NCI-H2171 (cell line): ENCODE measurements at regions not wholly inside any gene's neighbourhood (a gene's known extent, or its start where the extent isn't known, plus 50 kb on each side); places are given as distances from the start of the nearest gene placed in this dataset.
"Not testable (repeated sequence)": the region's sequence is repeated elsewhere in the genome, so short reads cannot be mapped to it uniquely, and the experiment has no call there.

ENCODE experiments used
- DNase-seq: peaks from one replicate; lab custom pipeline; 2025; lab: John Stamatoyannopoulos, UW

DNA sequence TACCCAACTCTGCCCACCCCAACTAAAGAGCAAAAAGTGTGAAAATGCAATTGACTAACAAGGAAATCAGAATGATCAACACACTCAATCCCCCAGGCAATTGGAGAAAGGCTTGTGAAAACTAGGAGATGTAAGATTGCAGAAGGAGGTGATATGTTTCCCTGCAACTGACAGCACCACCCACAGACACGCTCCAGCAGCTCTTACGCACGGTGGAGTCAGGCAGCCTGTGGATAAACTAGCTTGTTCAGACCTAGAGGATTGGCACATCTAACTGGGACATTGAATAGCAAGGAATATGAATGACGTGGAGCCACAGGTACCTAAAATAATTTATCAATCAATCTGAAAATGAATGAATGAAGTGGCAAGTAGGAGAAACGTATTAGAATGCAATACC, 125.7 kb upstream of the MYO3A start:
- DNase-seq: no peak

DNA sequence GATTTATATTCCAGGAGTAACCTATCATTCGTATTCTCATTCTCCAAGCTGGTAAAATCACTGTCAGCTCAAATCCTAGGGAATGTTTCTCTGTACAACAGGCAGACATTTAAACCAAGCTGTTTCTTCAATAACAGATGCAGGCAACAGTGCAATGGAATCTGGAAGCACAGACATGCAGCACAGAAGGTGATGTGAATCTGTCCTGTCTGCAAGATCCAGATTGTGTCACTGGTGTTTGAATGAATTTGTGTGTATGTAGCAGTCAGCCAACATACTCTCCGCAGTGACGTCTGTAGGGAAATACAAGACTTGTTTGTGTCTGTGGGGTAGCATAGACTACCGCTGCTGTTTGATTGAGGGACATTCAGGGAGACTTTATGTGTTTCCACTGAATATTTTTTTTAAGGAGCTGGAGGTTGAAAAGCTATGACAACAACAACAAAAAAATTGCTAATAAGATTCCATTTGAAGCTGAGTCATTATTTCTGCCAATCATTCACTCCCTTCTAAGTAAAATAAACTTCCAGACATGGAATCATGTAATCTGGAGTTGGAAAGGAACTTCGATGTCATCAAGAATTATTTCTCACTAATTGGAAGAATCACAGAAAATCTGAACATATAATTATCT, 122.9 kb upstream of the MYO3A start:
- DNase-seq: no peak

DNA sequence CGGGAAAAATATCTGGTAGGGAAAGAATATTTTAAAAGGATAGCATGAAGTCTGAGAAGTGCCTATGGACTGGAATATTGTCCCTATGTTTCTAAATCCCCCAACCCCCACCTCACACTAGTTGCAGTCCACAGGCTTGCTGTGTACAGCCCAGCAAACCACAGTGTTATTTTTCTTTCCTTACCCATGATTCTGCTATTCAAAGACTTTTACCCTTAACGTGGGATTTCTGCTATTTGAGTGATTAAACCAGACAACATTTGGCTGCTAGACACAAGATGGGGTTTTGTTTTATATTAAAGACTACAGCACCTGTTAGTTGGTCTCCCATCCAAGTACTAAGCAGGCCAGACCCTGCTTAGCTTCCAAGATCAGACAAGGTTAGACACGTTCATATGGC, 120.5 kb upstream of the MYO3A start:
- DNase-seq: no peak

DNA sequence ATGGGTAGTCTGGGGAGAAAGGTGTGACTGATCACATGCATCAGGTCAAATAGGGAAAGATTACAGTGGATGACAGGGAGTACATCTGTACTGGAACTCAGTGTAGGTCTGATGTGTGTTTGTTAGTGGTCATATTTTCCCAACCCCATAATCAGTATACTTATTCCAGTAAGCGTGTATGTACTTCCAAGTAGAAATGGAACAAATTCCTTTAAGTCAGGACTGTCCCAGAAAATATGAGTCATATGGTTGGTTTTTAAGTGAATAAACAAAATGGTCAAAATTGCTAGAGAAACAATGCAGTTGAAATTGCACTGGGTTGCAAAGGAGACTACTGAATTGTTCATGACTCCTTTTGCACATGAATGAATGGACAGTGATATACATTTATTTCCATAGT, 118.8 kb upstream of the MYO3A start:
- DNase-seq: no peak

DNA sequence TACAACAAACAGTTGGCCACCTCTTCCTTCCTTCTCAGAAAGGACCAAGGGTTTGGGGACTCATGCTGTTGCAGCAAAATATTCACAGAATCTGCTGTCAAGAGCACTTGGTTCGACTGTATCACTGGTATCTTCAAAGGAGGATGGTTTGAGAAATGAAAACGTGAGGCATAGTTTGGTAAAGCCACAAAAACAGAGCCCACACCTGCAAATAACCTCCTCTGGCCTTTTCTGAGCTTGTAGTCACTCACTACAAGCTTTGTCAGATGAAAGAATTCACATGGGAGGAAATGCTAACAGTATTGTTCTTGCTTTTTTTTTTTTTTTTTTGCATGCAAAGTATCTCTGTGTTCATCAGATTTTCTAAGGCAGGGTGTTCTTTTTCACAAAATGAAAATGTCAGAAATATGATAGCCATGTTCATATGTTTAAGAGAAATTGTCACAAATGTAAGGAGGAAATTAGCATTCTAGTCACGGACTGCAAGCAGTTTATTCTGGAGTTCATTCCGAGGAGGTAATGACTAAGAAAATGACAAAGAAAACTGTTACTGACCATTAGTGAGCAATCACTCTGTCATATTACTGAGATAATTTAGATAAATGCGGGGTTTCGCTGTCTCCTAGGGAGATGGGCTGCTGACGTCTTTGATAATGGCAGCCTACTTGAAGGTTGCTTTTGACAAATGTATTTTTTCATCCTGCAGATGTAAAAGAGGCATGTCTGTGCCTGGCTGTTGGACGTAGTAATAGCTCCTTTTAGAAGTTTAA, 117.8 kb upstream of the MYO3A start:
- no peak for DNase-seq

DNA sequence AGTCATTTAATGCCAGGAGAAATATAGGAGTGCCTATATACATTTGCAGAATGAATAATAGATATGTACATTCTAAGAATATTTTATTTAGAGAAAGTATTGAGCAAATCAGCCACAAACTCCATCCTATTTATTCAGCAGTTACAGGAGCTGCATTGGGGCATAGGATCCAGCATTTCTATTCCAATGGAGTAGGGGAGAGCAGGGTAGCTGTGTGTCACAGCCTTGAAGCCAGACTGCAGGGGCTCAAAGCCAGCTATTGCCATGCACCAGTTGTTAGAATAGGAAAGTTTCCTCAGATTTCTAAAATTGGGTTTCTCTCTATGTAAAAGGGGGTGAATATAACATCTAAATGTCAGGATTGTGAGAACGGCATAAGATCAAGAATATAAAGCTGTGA, 116.8 kb upstream of the MYO3A start:
- no peak for DNase-seq

DNA sequence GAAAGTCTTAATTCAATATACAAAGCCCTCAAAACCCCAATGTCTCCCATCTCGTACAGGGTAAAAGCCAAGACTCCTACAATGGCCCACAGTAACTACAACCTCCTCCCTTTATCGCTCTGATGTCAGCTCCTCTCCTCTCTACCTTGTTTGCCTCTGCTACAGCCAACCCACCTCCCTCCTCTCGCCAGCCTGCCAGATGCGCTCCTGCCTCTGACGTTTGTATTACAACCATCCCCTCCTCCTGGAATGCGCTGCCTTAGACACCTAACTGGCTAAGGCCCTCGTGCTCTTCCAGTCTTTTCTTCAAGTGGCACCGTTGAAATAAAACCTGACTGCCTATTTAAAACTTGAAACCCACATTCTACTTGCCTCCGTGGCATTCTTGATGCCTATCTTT, 115.3 kb upstream of the MYO3A start:
- no peak for DNase-seq

DNA sequence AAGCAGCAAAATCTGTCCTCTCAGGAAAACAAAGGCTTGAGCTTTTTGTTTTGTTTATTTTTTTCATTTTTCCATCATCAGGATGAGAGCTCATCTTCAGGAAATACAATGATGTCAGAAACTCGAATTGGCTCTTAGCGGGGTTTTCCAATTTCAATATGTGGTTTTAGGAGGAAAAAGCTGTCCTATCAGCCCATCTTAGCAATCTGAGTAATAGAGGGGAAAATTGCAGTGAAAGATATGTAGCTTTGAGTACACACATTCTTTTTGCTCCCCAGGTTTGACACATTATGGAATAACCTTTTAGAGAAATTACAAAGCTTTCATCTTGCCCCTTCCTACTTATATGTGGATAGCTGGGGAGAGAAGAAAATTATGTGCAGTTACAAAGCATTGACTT, 113.6 kb upstream of the MYO3A start:
- no peak for DNase-seq

DNA sequence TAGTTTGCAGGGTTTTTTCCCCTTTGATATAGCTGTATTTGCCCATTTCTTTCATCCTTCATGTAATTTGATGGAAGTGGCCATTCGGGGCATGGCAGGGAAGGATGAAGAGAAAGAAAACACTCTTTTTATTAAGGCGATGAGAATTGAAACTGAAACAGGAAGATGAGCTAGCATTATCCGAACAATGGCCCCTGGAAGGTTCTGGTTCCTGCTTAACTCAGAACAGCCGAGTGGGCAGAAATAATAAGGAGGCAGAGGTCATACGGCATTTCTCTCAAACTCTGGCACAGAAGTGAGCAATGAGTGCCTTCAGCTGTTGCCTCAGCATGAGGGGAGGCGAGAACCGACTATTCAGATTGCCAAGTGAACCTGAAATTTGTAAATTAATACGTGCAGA, 113.2 kb upstream of the MYO3A start:
- no peak for DNase-seq

DNA sequence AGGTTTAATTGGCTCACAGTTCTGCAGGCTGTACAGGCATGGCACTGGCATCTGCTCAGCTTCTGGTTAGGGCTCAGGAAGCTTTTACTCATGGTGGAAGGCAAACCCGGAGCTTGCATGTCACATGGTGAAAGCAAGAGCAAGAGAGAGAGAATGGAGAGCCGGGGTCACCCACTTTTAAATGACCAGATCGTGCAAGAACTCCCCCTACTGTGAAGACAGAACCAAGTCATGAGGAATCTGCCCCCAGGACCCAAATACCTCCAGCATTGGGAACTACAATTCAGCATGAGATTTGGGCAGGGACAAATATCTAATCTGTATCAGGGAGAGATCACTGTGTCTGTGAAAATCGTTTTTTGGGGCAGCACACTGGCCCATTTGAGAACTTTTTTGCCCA, 110.0 kb upstream of the MYO3A start:
- no peak for DNase-seq

DNA sequence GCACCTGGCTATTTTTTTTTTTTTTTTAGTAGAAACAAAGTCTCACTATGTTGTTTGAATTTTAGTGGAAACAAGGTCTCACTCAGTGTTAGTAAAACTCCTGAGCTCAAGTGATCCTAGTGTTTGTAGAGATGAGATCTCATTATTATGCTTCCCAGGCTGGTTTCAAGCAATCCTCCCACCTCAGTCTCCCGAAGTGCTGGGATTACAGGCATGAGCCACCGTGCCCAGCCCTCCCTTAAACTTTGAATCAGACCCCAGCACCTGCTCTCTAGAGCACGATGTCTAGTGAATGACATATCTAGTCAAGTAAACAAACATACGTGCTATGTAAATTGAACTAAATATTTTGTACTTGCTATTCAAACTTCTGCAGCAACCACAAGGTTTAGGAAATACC, 105.6 kb upstream of the MYO3A start:
- no peak for DNase-seq

DNA sequence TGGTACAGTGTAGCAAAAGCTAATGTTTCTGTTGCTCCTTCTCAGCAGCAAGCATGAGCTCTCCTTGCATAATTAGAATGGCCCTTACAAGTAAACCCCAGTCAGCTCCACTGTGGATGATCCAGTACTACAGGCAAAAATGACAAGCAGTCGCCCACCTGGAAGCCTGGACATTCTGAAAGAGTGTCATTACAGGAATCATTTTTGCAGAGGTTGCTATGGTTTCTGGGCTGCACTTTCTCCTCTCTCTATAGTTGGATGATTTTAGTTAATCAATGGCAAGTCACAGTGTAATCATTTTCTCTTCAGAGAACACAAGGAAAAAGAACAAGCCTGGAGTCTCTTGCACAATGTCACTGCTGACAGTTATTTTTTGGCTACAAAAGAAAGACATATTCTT, 102.9 kb upstream of the MYO3A start:
- no peak for DNase-seq

DNA sequence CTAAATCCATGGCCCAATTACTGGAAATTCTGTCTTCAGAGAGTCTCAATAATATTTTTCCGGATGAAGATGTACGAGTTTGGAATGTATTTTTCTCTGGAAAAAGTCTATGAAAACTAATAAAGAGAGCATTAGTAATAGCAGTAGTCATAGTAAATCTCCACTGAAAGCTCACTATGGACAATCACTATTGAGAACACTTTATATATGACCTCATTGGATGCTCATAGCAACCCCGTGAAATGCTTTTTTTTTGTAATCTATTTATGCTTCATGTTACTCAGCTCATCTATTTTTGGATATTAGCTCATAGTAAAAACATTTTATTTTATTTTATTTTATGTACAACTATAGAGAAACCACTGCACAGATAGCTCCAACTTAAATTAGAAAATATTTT, 94.3 kb upstream of the MYO3A start:
- no peak for DNase-seq

DNA sequence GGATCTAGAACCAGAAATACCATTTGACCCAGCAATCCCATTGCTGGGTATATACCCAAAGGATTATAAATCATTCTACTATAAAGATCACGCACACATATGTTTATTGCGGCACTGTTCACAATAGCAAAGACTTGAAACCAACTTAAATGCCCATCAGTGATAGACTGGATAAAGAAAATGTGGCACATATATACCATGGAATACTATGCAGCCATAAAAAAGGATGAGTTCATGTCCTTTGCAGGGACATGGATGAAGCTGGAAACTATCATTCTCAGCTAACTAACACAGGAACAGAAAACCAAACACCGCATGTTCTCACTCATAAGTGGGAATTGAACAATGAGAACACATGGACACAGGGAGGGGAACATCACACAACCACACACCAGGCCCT, 93.2 kb upstream of the MYO3A start:
- not testable (repeated sequence) for DNase-seq

DNA sequence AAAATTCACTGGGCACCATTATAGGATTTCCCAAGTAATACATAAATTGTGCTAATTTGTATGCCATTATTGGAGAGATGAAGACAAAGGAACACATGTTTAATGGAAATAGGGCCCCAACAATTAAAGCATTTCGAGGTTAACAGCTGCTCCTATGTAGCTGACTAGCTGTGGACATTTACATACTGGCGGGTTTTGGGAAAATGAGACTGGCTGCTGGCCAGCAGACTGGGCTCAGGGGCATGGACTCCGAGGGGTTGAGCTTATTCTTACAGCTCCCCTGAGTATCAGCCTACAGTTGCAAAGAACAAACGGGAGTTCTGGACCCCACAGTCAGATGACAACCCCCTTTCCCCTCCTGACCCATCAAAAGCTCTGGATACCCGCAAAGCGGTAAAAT, 91.9 kb upstream of the MYO3A start:
- no peak for DNase-seq

DNA sequence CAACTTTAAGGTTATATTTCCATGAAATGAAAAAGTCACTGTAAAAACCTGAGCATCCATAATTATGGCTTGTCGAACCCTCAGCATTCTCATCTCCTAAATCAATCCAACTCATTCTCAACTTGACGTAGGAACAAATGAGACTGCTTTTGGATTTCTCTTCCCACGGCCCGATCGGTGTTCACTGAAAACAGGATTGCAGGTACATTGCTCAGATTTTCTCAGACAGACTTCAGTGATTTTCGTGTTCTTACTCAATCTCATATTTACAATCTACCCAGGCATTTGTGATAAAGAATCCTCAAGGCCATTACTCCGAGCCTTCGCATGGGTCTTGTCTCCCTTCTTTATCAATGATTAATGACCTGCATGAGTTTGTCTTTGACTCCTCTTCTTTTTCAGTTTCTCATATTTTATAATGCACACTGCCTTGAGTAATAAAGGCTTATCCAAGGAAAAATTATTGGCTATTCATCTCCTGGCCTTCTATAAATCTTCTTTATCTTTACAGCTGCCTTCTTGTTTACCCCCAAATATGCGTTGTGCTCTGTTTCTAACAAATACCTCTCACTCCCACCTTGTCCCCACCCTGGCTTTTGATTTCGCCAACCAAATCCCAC, 90.4 kb upstream of the MYO3A start:
- DNase-seq: no peak

DNA sequence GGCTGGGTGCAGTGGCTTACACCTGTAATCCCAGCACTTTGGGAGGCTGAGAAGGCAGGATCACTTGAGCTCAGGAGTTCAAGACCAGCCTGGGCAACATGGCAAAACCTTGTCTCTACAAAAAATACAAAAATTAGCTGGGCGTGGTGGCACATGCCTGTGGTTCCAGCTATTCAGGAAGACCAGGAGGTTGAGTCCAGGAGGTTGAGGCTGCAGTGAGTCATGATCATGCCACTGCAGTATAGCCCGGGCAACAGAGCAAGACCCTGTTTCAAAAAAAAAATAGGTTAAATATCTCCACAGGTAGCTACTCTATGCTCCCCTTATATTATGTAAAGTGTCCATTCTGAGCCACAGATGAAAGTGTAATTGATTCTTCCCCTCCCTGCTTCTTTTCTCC, 89.3 kb upstream of the MYO3A start:
- not testable (repeated sequence) for DNase-seq

DNA sequence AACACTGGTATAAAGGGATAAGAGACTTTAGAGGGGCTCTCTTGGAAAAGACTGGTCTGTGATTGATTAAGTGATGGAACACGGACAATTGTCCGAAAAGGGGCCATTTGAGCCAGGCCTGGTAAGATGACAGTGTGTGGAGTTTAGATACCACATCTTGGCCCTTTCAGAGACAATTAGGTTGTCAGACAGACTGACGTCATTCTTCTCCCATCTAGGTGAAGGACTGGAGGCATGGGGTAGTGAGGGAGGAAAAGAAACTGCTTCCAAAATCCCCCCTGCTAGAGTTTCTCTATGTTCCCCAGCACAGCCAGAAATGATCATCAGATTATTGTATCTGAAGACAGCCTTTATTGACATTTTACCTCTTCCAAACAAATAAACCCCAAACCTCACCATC, 84.8 kb upstream of the MYO3A start:
- no peak for DNase-seq

DNA sequence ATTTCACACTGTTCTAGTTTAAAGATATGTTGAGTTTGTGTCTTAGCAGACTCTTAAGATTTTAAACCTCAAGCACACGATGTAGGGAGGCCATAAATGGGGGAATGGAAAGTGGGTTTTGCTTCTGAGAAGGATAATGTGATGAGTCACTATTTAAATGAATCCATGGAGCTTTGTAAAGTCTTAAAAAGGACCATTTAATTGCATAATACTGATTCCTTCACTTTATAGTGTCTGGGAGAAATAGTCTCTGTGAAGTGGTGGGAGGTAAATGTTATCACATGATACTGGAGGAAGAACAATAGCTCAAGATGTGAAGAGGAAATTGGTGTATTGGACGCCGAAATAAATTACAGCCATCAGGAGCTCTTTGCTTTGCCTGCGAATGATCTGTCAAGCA, 84.0 kb upstream of the MYO3A start:
- no peak for DNase-seq

DNA sequence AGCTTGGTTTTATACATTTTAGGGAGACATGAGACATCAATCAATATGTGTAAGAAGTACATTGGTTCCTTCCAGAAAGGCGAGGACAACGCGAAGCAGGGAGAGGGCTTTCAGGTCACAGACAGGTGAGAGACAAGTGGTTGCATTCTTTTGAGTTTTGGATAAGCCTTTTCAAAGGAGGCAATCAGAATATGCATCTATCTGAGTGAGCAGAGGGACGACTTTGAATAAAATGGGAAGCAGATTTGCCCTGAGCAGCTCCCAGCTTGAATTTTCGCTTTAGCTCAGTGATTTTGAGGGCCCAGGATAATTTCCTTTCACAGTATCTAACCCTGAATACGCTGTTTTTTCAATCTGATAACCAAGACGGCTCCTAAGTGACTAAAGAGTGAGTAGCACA, 82.5 kb upstream of the MYO3A start:
- DNase-seq: no peak

DNA sequence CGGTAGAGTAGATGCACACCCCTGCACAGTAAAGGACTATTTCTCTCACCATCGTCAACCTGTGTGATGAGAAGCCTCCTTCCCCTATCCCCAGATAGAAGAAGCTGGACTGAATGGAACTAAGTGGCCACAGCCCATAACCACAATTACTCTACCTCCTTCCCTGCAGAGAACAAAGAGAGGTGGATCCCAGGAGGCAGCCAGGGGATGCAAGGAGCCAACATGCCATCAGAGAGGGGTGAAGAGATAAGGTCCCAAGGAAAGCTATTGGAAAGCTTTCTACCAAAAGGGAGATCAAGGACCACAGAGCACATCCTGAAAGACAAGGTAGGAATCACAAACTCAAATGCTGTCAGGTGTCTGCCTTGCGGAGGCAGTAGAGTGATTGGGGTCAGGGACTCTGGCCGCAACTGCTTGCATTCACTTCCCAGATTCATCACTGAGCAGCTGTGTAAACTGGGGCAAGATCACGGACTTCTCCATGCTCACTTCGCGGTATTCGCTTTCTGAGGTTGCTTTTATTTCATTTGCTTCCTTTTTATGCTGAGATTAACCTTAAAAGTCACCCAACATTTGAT, 81.6 kb upstream of the MYO3A start:
- no peak for DNase-seq

DNA sequence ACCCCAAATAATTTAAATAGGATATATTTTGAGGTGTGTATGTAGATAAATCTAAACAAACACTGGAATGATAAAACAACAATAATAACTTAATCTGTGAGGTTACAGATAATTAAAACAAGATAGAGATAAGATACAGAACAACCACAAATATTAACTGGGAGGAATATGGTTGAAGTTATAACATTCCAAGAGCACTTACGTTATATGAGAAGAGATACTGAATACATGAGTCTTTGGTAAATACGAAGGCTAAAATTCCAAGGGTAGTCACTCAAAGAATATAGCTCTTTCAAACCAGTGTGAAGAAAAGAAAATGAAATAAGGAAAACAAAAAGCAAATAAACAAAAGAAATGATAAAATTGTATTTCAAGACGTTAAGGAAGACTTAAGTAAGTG, 76.0 kb upstream of the MYO3A start:
- no peak for DNase-seq

DNA sequence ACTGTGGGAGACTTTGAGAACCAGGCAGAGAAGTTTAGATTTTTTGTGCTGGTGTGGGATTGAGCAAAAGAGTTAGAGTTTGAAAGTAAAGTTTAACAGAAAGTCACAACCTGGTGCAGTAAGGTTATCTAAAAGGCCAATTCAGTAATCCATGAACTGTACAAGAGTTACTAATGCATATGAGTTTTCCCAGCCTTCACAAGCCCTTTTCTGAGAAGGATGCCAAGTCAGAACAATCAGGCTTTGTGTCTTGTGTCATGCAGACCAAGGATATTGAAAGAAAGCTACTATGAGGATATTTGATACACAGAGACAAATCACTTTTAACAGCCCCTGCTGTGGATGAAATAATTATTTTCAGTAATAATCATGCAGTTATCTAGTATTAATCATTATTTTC, 68.8 kb upstream of the MYO3A start:
- no peak for DNase-seq
